HL-60 (cell line): ENCODE measurements at regions not wholly inside any gene's neighbourhood (a gene's known extent, or its start where the extent isn't known, plus 50 kb on each side); places are given as distances from the start of the nearest gene placed in this dataset.

ENCODE experiments used
- DNase-seq, 2 experiments: peaks; one replicate each; pipeline ENCODE4 v3.0.0-alpha.2; 2010 to 2020; ENCODE audit warnings: low read depth in 1 of 2, low spot score in 1 of 2
- H3K27ac ChIP-seq: fragments of 250-450 bp; sonication (Bioruptor Pico); replicated peaks from 2 replicates; pipeline ENCODE4 v1.5.1; 2020; ENCODE audit warnings: mild to moderate bottlenecking, moderate library complexity
- H3K27me3 ChIP-seq: fragments of 250-450 bp; sonication (Bioruptor Pico); 2 replicates; pipeline ENCODE4 v1.5.1; 2021; ENCODE audit warnings: mild to moderate bottlenecking, moderate library complexity; ENCODE audit not compliant: insufficient read depth, poor library complexity, severe bottlenecking
- H3K4me3 ChIP-seq: replicated peaks from 2 replicates; pipeline ENCODE4 v1.5.1; 2011; ENCODE audit warnings: mild to moderate bottlenecking, control low read depth, low read length; ENCODE audit not compliant: insufficient read depth
- CTCF ChIP-seq: IDR thresholded peaks from one replicate; pipeline ENCODE4 v1.5.1; 2011; ENCODE audit warnings: low read length, control low read depth, inconsistent platforms; ENCODE audit not compliant: insufficient read depth
- GABPA ChIP-seq: IDR thresholded peaks from 2 replicates; pipeline ENCODE4 v1.6.1; 2012; ENCODE audit warnings: low read depth
- POLR2AphosphoS5 ChIP-seq: IDR thresholded peaks from 2 replicates; pipeline ENCODE4 v1.6.1; 2012; ENCODE audit warnings: low read depth
- REST ChIP-seq: IDR thresholded peaks from 2 replicates; pipeline ENCODE4 v1.6.1; 2012; ENCODE audit warnings: low read depth; ENCODE audit not compliant: insufficient replicate concordance
- SPI1 ChIP-seq: IDR thresholded peaks from 2 replicates; pipeline ENCODE4 v1.6.1; 2012; ENCODE audit warnings: low read depth, mild to moderate bottlenecking, borderline replicate concordance

GRCh38 chr5:155631116-155631515 is 617.6 kb downstream of the KIF4B start:
- DNase-seq: no peak
- Histone ChIP-seq H3K4me3 (no peak overlapping the region), H3K27me3 (no peaks in the 10 kb centered on the region), H3K27ac (no peak overlapping the region)
- no peak for TF ChIP-seq GABPA
- no peak for TF ChIP-seq SPI1
- TF ChIP-seq POLR2AphosphoS5: no peak
- no peak for TF ChIP-seq CTCF
- TF ChIP-seq REST: no peak

- Histone ChIP-seq H3K4me3 (no peak overlapping the region), H3K27me3 (no peaks in the 10 kb centered on the region), H3K27ac (no peak overlapping the region)
- TF ChIP-seq CTCF (no peak), POLR2AphosphoS5 (no peak), REST (no peak), SPI1 (no peak), GABPA (no peak)
- no peak for DNase-seq
Measured at GRCh38 chr5:155633338-155633957, 619.9 kb downstream of the KIF4B start.

GRCh38 chr5:155649666-155650065 is 636.1 kb downstream of the KIF4B start:
- DNase-seq: no peak
- Histone ChIP-seq H3K27me3 (no peaks in the 10 kb centered on the region), H3K27ac (no peak overlapping the region), H3K4me3 (no peak overlapping the region)
- TF ChIP-seq GABPA (no peak), SPI1 (no peak), REST (no peak), CTCF (no peak), POLR2AphosphoS5 (no peak)
